Smooth muscle cell (in vitro differentiated cells): ENCODE measurements at regions not wholly inside any gene's neighbourhood (a gene's known extent, or its start where the extent isn't known, plus 50 kb on each side); places are given as distances from the start of the nearest gene placed in this dataset.

Source experiments
- DNase-seq: peaks from one replicate; lab custom pipeline; 2025; ENCODE audit not compliant: unreplicated experiment; lab: John Stamatoyannopoulos, UW
- H2AFZ ChIP-seq: fragments of 200-600 bp; sonication (generic); 2 replicates; pipeline ENCODE4 v1.6.0; 2016; ENCODE audit warnings: antibody characterized with exemption, low read depth, mild to moderate bottlenecking
- H3F3A ChIP-seq: fragments of 200-600 bp; sonication (generic); 2 replicates; pipeline ENCODE4 v1.6.0; 2017; ENCODE audit warnings: antibody characterized with exemption, low read depth
- H3K27ac ChIP-seq: fragments of 200-600 bp; sonication (generic); 2 replicates; pipeline ENCODE4 v1.5.1; 2016; ENCODE audit warnings: low read depth, mild to moderate bottlenecking
- H3K27me3 ChIP-seq: fragments of 200-600 bp; sonication (generic); 2 replicates; pipeline ENCODE4 v1.6.1; 2016; ENCODE audit warnings: low read depth, mild to moderate bottlenecking
- H3K36me3 ChIP-seq: fragments of 200-600 bp; sonication (generic); 2 replicates; pipeline ENCODE4 v1.5.1; 2016; ENCODE audit warnings: low read depth
- H3K4me1 ChIP-seq: fragments of 200-600 bp; sonication (generic); 2 replicates; pipeline ENCODE4 v1.5.1; 2016; ENCODE audit warnings: low read depth
- H3K4me2 ChIP-seq: fragments of 200-600 bp; sonication (generic); 2 replicates; pipeline ENCODE4 v1.6.0; 2016; ENCODE audit warnings: mild to moderate bottlenecking
- H3K4me3 ChIP-seq: fragments of 200-600 bp; sonication (generic); 2 replicates; pipeline ENCODE4 v1.5.1; 2016; ENCODE audit warnings: mild to moderate bottlenecking
- H3K79me2 ChIP-seq: fragments of 200-600 bp; sonication (generic); 2 replicates; pipeline ENCODE4 v1.6.0; 2016; ENCODE audit warnings: low read depth, mild to moderate bottlenecking
- H3K9ac ChIP-seq: fragments of 200-600 bp; sonication (generic); 2 replicates; pipeline ENCODE4 v1.6.0; 2016; ENCODE audit warnings: low read depth
- H3K9me3 ChIP-seq: fragments of 200-600 bp; sonication (generic); replicated peaks from 2 replicates; pipeline ENCODE4 v1.5.1; 2016; ENCODE audit warnings: low read depth
- H4K20me1 ChIP-seq: fragments of 200-600 bp; sonication (generic); 2 replicates; pipeline ENCODE4 v1.6.0; 2016; ENCODE audit warnings: low read depth
- CTCF ChIP-seq: fragments of 200-600 bp; sonication (generic); IDR thresholded peaks from 2 replicates; pipeline ENCODE4 v1.5.1; 2017; ENCODE audit warnings: borderline replicate concordance, mild to moderate bottlenecking, antibody characterized with exemption; ENCODE audit not compliant: insufficient read depth, poor library complexity, severe bottlenecking
- WGBS: methylation state at CpG from one replicate; pipeline ENCODE4 v1.1.7; 2016; ENCODE audit warnings: low lambda C conversion rate; 5-methylcytosine and 5-hydroxymethylcytosine counted together

GRCh38 chr17:79298799-79299198, 224.2 kb downstream of the ENGASE start:
- Histone ChIP-seq H3K9ac (no peak overlapping the region), H3K36me3 (no peaks in the 10 kb centered on the region), H3F3A (no peaks in the 10 kb centered on the region), H3K4me3 (no peak overlapping the region), H3K4me2 (no peak overlapping the region), H3K9me3 (no peaks in the 10 kb centered on the region), H3K27me3 (no peaks in the 10 kb centered on the region), H4K20me1 (no peaks in the 10 kb centered on the region), H3K79me2 (no peaks in the 10 kb centered on the region), H2AFZ (no peak overlapping the region), H3K4me1 (no peaks in the 10 kb centered on the region), H3K27ac (no peak overlapping the region)
- no peak for DNase-seq
- no peak for TF ChIP-seq CTCF
- WGBS, result 88% methylated on average over 12 of the region's 12 CpGs

GRCh38 chr17:79296243-79296642, 221.6 kb downstream of the ENGASE start:
- H3K4me3 ChIP-seq, result no peak overlapping the region
- H3K27me3 ChIP-seq, result peaks cover 10% of the 10 kb centered on the region
- no peak overlapping the region for H3K9ac ChIP-seq
- H3K4me2 ChIP-seq, result no peak overlapping the region
- H3K27ac ChIP-seq, result no peak overlapping the region
- H3F3A ChIP-seq, result no peaks in the 10 kb centered on the region
- TF ChIP-seq CTCF, result no peak
- H3K9me3 ChIP-seq, result no peaks in the 10 kb centered on the region
- H4K20me1 ChIP-seq, result no peaks in the 10 kb centered on the region
- no peaks in the 10 kb centered on the region for H3K79me2 ChIP-seq
- DNase-seq, result no peak
- H3K4me1 ChIP-seq, result no peaks in the 10 kb centered on the region
- WGBS, result 83% methylated on average over 7 of the region's 7 CpGs
- H2AFZ ChIP-seq, result no peak overlapping the region
- no peaks in the 10 kb centered on the region for H3K36me3 ChIP-seq

- Histone ChIP-seq H2AFZ (no peak overlapping the region), H3K27me3 (peaks cover 19% of the 10 kb centered on the region), H3K79me2 (no peaks in the 10 kb centered on the region), H3F3A (no peaks in the 10 kb centered on the region), H3K4me1 (no peaks in the 10 kb centered on the region), H3K4me3 (no peak overlapping the region), H3K36me3 (no peaks in the 10 kb centered on the region), H3K4me2 (no peak overlapping the region), H4K20me1 (no peaks in the 10 kb centered on the region), H3K9me3 (no peaks in the 10 kb centered on the region), H3K9ac (no peak overlapping the region), H3K27ac (no peak overlapping the region)
- no peak for DNase-seq
- WGBS, result 74% methylated on average over 6 of the region's 6 CpGs
- TF ChIP-seq CTCF, result no peak
These were observed 220.7 kb downstream of the ENGASE start for GRCh38 chr17:79295307-79295706.

GRCh38 chr17:79294459-79295071, 219.9 kb downstream of the ENGASE start:
- no peak for TF ChIP-seq CTCF
- Histone ChIP-seq H3K27ac (no peak overlapping the region), H3K4me2 (no peak overlapping the region), H3K9ac (no peak overlapping the region), H4K20me1 (no peaks in the 10 kb centered on the region), H2AFZ (no peak overlapping the region), H3F3A (no peaks in the 10 kb centered on the region), H3K36me3 (no peaks in the 10 kb centered on the region), H3K79me2 (no peaks in the 10 kb centered on the region), H3K27me3 (peaks cover 19% of the 10 kb centered on the region), H3K4me1 (no peaks in the 10 kb centered on the region), H3K9me3 (no peaks in the 10 kb centered on the region), H3K4me3 (no peak overlapping the region)
- WGBS, result 29% methylated on average over 26 of the region's 26 CpGs
- DNase-seq, result peak; percentile 55
